SK-N-SH (cell line): ENCODE measurements at regions not wholly inside any gene's neighbourhood (a gene's known extent, or its start where the extent isn't known, plus 50 kb on each side); places are given as distances from the start of the nearest gene placed in this dataset.

Experiments
- EP300 ChIP-seq, 2 experiments: IDR thresholded peaks; 2 replicates each; pipeline versions ENCODE4 v1.4.0 to v1.6.1; 2012; ENCODE audit warnings: borderline replicate concordance in 1 of 2, low read depth in 1 of 2, low read length in 1 of 2
- EZH2phosphoT487 ChIP-seq: fragments of 200-600 bp; sonication (generic); IDR thresholded peaks from 2 replicates; pipeline ENCODE4 v1.6.1; 2017; ENCODE audit warnings: low read depth, mixed run types, mild to moderate bottlenecking, antibody characterized with exemption, moderate library complexity, borderline replicate concordance
- FOXJ3 ChIP-seq: sonication (generic); formaldehyde crosslinking; IDR thresholded peaks from 2 replicates; pipeline ENCODE4 v1.5.1; 2020; ENCODE audit warnings: mild to moderate bottlenecking, missing genetic modification reagents
- RXRA ChIP-seq: IDR thresholded peaks from 2 replicates; pipeline ENCODE4 v1.4.0; 2012; ENCODE audit warnings: low read depth, mild to moderate bottlenecking, borderline replicate concordance
- SIN3A ChIP-seq: IDR thresholded peaks from 2 replicates; pipeline ENCODE4 v1.6.1; 2012; ENCODE audit warnings: low read depth, mild to moderate bottlenecking, low read length, moderate library complexity, borderline replicate concordance
- SMC3 ChIP-seq: IDR thresholded peaks from 2 replicates; pipeline ENCODE4 v1.6.1; 2012; ENCODE audit warnings: low read depth, low read length, improper control_type of control experiment
- TAF1 ChIP-seq: IDR thresholded peaks from 2 replicates; pipeline ENCODE4 v1.6.1; 2012; ENCODE audit warnings: low read depth, mild to moderate bottlenecking, low read length, moderate library complexity, borderline replicate concordance
- TEAD4 ChIP-seq: IDR thresholded peaks from 2 replicates; pipeline ENCODE4 v1.4.0; 2012; ENCODE audit warnings: mild to moderate bottlenecking, borderline replicate concordance; ENCODE audit not compliant: insufficient read depth
- TF ChIP-seq, protein P1 (sequence below): fragments of 200-600 bp; sonication (generic); IDR thresholded peaks from 2 replicates; pipeline ENCODE4 v1.6.1; 2017; ENCODE audit warnings: antibody characterized with exemption, mild to moderate bottlenecking, moderate library complexity
- TF ChIP-seq, protein P2 (sequence below): IDR thresholded peaks from 2 replicates; pipeline ENCODE4 v1.4.0; 2012; ENCODE audit warnings: low read depth
- TF ChIP-seq, protein P3 (sequence below): IDR thresholded peaks from 2 replicates; pipeline ENCODE4 v1.6.1; 2012; ENCODE audit warnings: mild to moderate bottlenecking, low read depth, low read length, moderate library complexity

DNA sequence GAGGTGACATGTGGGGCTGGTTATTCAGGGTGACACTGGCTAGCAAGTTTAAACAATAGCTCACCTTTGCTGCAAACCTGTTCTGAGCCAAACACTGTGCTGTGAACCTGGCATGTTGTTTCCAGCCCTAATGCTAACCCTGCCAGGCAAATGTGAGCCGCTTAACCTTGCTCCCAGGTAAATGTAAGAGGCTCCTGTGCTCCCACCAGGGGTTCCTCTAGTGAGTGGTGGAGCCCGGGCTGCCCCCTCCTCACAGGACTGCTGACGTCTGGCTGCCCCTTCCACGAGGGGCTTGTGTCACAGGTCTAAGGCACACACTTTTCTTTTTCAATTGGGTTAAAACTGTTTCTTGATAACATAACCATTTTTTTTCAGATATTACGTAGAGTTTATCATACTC, 223.7 kb downstream of the DCDC2C start:
- no peak for TF ChIP-seq EZH2phosphoT487
- TF ChIP-seq RXRA: no peak
- TF ChIP-seq SIN3A: no peak
- TF ChIP-seq, protein P1, sequence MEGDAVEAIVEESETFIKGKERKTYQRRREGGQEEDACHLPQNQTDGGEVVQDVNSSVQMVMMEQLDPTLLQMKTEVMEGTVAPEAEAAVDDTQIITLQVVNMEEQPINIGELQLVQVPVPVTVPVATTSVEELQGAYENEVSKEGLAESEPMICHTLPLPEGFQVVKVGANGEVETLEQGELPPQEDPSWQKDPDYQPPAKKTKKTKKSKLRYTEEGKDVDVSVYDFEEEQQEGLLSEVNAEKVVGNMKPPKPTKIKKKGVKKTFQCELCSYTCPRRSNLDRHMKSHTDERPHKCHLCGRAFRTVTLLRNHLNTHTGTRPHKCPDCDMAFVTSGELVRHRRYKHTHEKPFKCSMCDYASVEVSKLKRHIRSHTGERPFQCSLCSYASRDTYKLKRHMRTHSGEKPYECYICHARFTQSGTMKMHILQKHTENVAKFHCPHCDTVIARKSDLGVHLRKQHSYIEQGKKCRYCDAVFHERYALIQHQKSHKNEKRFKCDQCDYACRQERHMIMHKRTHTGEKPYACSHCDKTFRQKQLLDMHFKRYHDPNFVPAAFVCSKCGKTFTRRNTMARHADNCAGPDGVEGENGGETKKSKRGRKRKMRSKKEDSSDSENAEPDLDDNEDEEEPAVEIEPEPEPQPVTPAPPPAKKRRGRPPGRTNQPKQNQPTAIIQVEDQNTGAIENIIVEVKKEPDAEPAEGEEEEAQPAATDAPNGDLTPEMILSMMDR: no peak
- TF ChIP-seq, protein P2, sequence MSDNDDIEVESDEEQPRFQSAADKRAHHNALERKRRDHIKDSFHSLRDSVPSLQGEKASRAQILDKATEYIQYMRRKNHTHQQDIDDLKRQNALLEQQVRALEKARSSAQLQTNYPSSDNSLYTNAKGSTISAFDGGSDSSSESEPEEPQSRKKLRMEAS: no peak
- no peak for TF ChIP-seq FOXJ3 (CRISPR knock-in tag)
- no peak for TF ChIP-seq TAF1
- no peak for TF ChIP-seq EP300 (IDR thresholded peaks at IDR 0.05; ENCODE audit: borderline replicate concordance in 1 of 2, low read depth in 1 of 2, low read length in 1 of 2)
- TF ChIP-seq SMC3: no peak
- TF ChIP-seq TEAD4: no peak
- TF ChIP-seq, protein P3, sequence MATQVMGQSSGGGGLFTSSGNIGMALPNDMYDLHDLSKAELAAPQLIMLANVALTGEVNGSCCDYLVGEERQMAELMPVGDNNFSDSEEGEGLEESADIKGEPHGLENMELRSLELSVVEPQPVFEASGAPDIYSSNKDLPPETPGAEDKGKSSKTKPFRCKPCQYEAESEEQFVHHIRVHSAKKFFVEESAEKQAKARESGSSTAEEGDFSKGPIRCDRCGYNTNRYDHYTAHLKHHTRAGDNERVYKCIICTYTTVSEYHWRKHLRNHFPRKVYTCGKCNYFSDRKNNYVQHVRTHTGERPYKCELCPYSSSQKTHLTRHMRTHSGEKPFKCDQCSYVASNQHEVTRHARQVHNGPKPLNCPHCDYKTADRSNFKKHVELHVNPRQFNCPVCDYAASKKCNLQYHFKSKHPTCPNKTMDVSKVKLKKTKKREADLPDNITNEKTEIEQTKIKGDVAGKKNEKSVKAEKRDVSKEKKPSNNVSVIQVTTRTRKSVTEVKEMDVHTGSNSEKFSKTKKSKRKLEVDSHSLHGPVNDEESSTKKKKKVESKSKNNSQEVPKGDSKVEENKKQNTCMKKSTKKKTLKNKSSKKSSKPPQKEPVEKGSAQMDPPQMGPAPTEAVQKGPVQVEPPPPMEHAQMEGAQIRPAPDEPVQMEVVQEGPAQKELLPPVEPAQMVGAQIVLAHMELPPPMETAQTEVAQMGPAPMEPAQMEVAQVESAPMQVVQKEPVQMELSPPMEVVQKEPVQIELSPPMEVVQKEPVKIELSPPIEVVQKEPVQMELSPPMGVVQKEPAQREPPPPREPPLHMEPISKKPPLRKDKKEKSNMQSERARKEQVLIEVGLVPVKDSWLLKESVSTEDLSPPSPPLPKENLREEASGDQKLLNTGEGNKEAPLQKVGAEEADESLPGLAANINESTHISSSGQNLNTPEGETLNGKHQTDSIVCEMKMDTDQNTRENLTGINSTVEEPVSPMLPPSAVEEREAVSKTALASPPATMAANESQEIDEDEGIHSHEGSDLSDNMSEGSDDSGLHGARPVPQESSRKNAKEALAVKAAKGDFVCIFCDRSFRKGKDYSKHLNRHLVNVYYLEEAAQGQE: no peak
